HEK293 (cell line): ENCODE measurements at regions not wholly inside any gene's neighbourhood (a gene's known extent, or its start where the extent isn't known, plus 50 kb on each side); places are given as distances from the start of the nearest gene placed in this dataset.

Experiments
- CTCF ChIA-PET: fragments of 350-600 bp; formaldehyde crosslinking; extraction: SDS; loops from one replicate; lab custom pipeline; 2021; ENCODE audit warnings: antibody characterized with exemption; lab: Yijun Ruan, JAX
- POLR2A ChIA-PET: fragments of 300-600 bp; formaldehyde crosslinking; extraction: SDS; loops from one replicate; lab custom pipeline; 2020; ENCODE audit warnings: antibody characterized with exemption, inconsistent platforms; lab: Yijun Ruan, JAX
- H3K27ac ChIP-seq: fragments of 200-500 bp; sonication (Bioruptor generic); 2 replicates; pipeline ENCODE4 v1.5.1; 2014; ENCODE audit warnings: low read depth, low read length, control low read depth, inconsistent platforms; ENCODE audit errors: extremely low read depth
- H3K36me3 ChIP-seq, 2 experiments: fragments of 200-500 bp in 1 of 2; sonication (Bioruptor generic) in 1 of 2; 1 replicate in 1 of 2; 2 replicates in 1 of 2; pipeline ENCODE4 v1.5.1; 2014 to 2017; ENCODE audit warnings: inconsistent platforms in 2 of 2, low read length in 2 of 2; ENCODE audit not compliant: control insufficient read depth in 2 of 2, insufficient read depth in 1 of 2
- H3K4me1 ChIP-seq: fragments of 200-500 bp; sonication (Bioruptor generic); 2 replicates; pipeline ENCODE4 v1.5.1; 2014; ENCODE audit warnings: mild to moderate bottlenecking, low read length, inconsistent platforms; ENCODE audit not compliant: control insufficient read depth, insufficient read depth
- H3K4me3 ChIP-seq: 2 replicates; pipeline ENCODE4 v1.5.1; 2011; ENCODE audit warnings: low read depth, mild to moderate bottlenecking, control low read depth, low read length, moderate library complexity
- H3K9me3 ChIP-seq: fragments of 200-500 bp; sonication (Bioruptor generic); 2 replicates; pipeline ENCODE4 v1.5.1; 2014; ENCODE audit warnings: low read depth, low read length, inconsistent platforms; ENCODE audit not compliant: control insufficient read depth, insufficient read depth
- ATF2 ChIP-seq: fragments of 450-650 bp; formaldehyde crosslinking; IDR thresholded peaks from 2 replicates; pipeline ENCODE4 v1.5.1; 2016; ENCODE audit warnings: missing biosample characterization, missing genetic modification characterization, low read depth
- BCL6B ChIP-seq: fragments of 450-650 bp; formaldehyde crosslinking; IDR thresholded peaks from 2 replicates; pipeline ENCODE4 v1.5.1; 2017; ENCODE audit warnings: missing biosample characterization, missing genetic modification characterization
- MYNN ChIP-seq: fragments of 450-650 bp; formaldehyde crosslinking; IDR thresholded peaks from 2 replicates; pipeline ENCODE4 v1.5.1; 2016; ENCODE audit warnings: missing biosample characterization, missing genetic modification characterization, borderline replicate concordance
- PRDM1 ChIP-seq: fragments of 450-650 bp; formaldehyde crosslinking; IDR thresholded peaks from 2 replicates; pipeline ENCODE4; 2016; ENCODE audit warnings: missing biosample characterization, missing genetic modification characterization
- PRDM10 ChIP-seq: fragments of 450-650 bp; formaldehyde crosslinking; IDR thresholded peaks from 2 replicates; pipeline ENCODE4 v1.5.1; 2016; ENCODE audit warnings: missing biosample characterization, missing genetic modification characterization
- PRDM4 ChIP-seq: fragments of 450-650 bp; formaldehyde crosslinking; IDR thresholded peaks from 2 replicates; pipeline ENCODE4 v1.5.1; 2017; ENCODE audit warnings: missing biosample characterization, missing genetic modification characterization
- ZFP41 ChIP-seq: fragments of 450-650 bp; formaldehyde crosslinking; IDR thresholded peaks from 2 replicates; pipeline ENCODE4 v1.5.1; 2016; ENCODE audit warnings: missing biosample characterization, missing genetic modification characterization, borderline replicate concordance
- ZIC2 ChIP-seq: fragments of 450-650 bp; formaldehyde crosslinking; IDR thresholded peaks from 2 replicates; pipeline ENCODE4 v1.5.1; 2016; ENCODE audit warnings: missing biosample characterization, missing genetic modification characterization
- ZNF112 ChIP-seq: fragments of 450-650 bp; formaldehyde crosslinking; IDR thresholded peaks from 2 replicates; pipeline ENCODE4 v1.5.0; 2017; ENCODE audit warnings: missing biosample characterization, missing genetic modification characterization
- ZNF248 ChIP-seq: fragments of 450-650 bp; formaldehyde crosslinking; IDR thresholded peaks from 2 replicates; pipeline ENCODE4 v1.5.1; 2017; ENCODE audit warnings: missing biosample characterization, missing genetic modification characterization
- ZNF501 ChIP-seq: fragments of 450-650 bp; formaldehyde crosslinking; IDR thresholded peaks from 2 replicates; pipeline ENCODE4 v1.5.1; 2016; ENCODE audit warnings: missing biosample characterization, missing genetic modification characterization
- ZNF513 ChIP-seq: fragments of 450-650 bp; IDR thresholded peaks from 2 replicates; pipeline ENCODE4 v1.5.1; 2018; ENCODE audit warnings: missing biosample characterization, missing genetic modification characterization
- ZNF555 ChIP-seq: fragments of 450-650 bp; formaldehyde crosslinking; conservative IDR thresholded peaks from 2 replicates; pipeline ENCODE4 v1.5.1; 2017; ENCODE audit warnings: missing biosample characterization, mild to moderate bottlenecking, missing genetic modification characterization, inconsistent platforms
- ZNF621 ChIP-seq: fragments of 450-650 bp; formaldehyde crosslinking; IDR thresholded peaks from 2 replicates; pipeline ENCODE4 v1.5.1; 2017; ENCODE audit warnings: missing biosample characterization, missing genetic modification characterization
- ZNF629 ChIP-seq: fragments of 450-650 bp; formaldehyde crosslinking; IDR thresholded peaks from 2 replicates; pipeline ENCODE4 v1.5.1; 2017; ENCODE audit warnings: missing biosample characterization, missing genetic modification characterization
- ZNF677 ChIP-seq: fragments of 450-650 bp; IDR thresholded peaks from 2 replicates; pipeline ENCODE4 v1.5.0; 2018; ENCODE audit warnings: missing biosample characterization, mild to moderate bottlenecking, missing genetic modification characterization, moderate library complexity
- ZNF76 ChIP-seq: fragments of 450-650 bp; formaldehyde crosslinking; IDR thresholded peaks from 2 replicates; pipeline ENCODE4; 2016; ENCODE audit warnings: low read depth, missing biosample characterization, missing genetic modification characterization, borderline replicate concordance
- ZSCAN16 ChIP-seq: fragments of 450-650 bp; formaldehyde crosslinking; IDR thresholded peaks from 2 replicates; pipeline ENCODE4 v1.5.1; 2016; ENCODE audit warnings: missing biosample characterization, missing genetic modification characterization

GRCh38 chr1:173303984-173304383 is 96.9 kb upstream of the TNFSF4 start:
- POLR2A ChIA-PET = no interaction called here
- Histone ChIP-seq H3K27ac (no peak overlapping the region), H3K36me3 (no peaks in the 10 kb centered on the region), H3K9me3 (no peaks in the 10 kb centered on the region), H3K4me3 (no peak overlapping the region), H3K4me1 (no peaks in the 10 kb centered on the region)
- CTCF ChIA-PET = no interaction called here
- TF ChIP-seq BCL6B (no peak), ZFP41 (tag by site-specific recombination) (no peak)
- TF ChIP-seq, all 188 proteins: peak for 0

- Histone ChIP-seq H3K27ac (no peak overlapping the region), H3K9me3 (no peaks in the 10 kb centered on the region), H3K4me1 (no peaks in the 10 kb centered on the region), H3K36me3 (no peaks in the 10 kb centered on the region), H3K4me3 (no peak overlapping the region)
- TF ChIP-seq ZNF677 (tag by site-specific recombination) (no peak), ATF2 (tag by site-specific recombination) (no peak), ZSCAN16 (no peak), MYNN (tag by site-specific recombination) (no peak), ZIC2 (tag by site-specific recombination) (0 out of 2 replicates have a peak, but pooled peaks have one; percentile 10), ZNF629 (no peak), ZNF555 (no peak)
- POLR2A ChIA-PET = no interaction called here
- CTCF ChIA-PET = no interaction called here
These were observed 97.5 kb upstream of the TNFSF4 start for GRCh38 chr1:173304529-173305227.

- H3K36me3 ChIP-seq = no peaks in the 10 kb centered on the region
- no peak overlapping the region for H3K27ac ChIP-seq
- TF ChIP-seq ATF2 (tag by site-specific recombination) (no peak), ZNF248 (tag by site-specific recombination) (no peak), ZNF501 (tag by site-specific recombination) (no peak), ZNF513 (tag by site-specific recombination) (no peak), ZNF621 (tag by site-specific recombination) (no peak), ZNF112 (no peak), PRDM4 (tag by site-specific recombination) (no peak), PRDM1 (no peak), PRDM10 (no peak), ZNF76 (tag by site-specific recombination) (no peak)
- POLR2A ChIA-PET = no interaction called here
- no peak overlapping the region for H3K4me3 ChIP-seq
- H3K4me1 ChIP-seq = no peaks in the 10 kb centered on the region
- no peaks in the 10 kb centered on the region for H3K9me3 ChIP-seq
- CTCF ChIA-PET = no interaction called here
These were observed 100.7 kb upstream of the TNFSF4 start for GRCh38 chr1:173307845-173308244.
